BLaER1 (cell line): ENCODE measurements at regions not wholly inside any gene's neighbourhood (a gene's known extent, or its start where the extent isn't known, plus 50 kb on each side); places are given as distances from the start of the nearest gene placed in this dataset.

Experiments used
- H3K27ac ChIP-seq: shearing (Covaris generic); formaldehyde crosslinking; 2 replicates; pipeline ENCODE4 v1.8.1; 2022
- H3K27me3 ChIP-seq: shearing (Covaris generic); formaldehyde crosslinking; 2 replicates; pipeline ENCODE4 v1.8.1; 2022
- H3K36me3 ChIP-seq: shearing (Covaris generic); formaldehyde crosslinking; 2 replicates; pipeline ENCODE4 v1.8.1; 2022
- H3K4me1 ChIP-seq: shearing (Covaris generic); formaldehyde crosslinking; 2 replicates; pipeline ENCODE4 v1.8.1; 2022
- H3K4me2 ChIP-seq: shearing (Covaris generic); formaldehyde crosslinking; 2 replicates; pipeline ENCODE4 v1.8.1; 2022
- H3K4me3 ChIP-seq: shearing (Covaris generic); formaldehyde crosslinking; 2 replicates; pipeline ENCODE4 v1.8.1; 2022
- H3K9ac ChIP-seq: shearing (Covaris generic); formaldehyde crosslinking; 2 replicates; pipeline ENCODE4 v1.8.1; 2022
- H3K9me3 ChIP-seq: shearing (Covaris generic); formaldehyde crosslinking; 2 replicates; pipeline ENCODE4 v1.8.1; 2022
- H4K20me1 ChIP-seq: shearing (Covaris generic); formaldehyde crosslinking; 2 replicates; pipeline ENCODE4 v1.8.1; 2022
- Cebpa-rat ChIP-seq: shearing (Covaris generic); IDR thresholded peaks from 2 replicates; pipeline ENCODE4 v1.8.1; 2022

- Histone ChIP-seq H3K4me3 (no peak overlapping the region), H3K4me1 (peaks cover 6% of the 10 kb centered on the region), H4K20me1 (no peaks in the 10 kb centered on the region), H3K27ac (no peak overlapping the region), H3K9me3 (no peaks in the 10 kb centered on the region), H3K27me3 (no peaks in the 10 kb centered on the region), H3K4me2 (no peak overlapping the region), H3K9ac (no peak overlapping the region), H3K36me3 (no peaks in the 10 kb centered on the region)
- no peak for TF ChIP-seq Cebpa-rat
Measured at GRCh38 chr20:47406849-47407682, 50.6 kb upstream of the ZMYND8 start.

GRCh38 chr20:47411161-47411560 lies 54.7 kb upstream of the ZMYND8 start:
- TF ChIP-seq Cebpa-rat: no peak
- H3K4me2 ChIP-seq: no peak overlapping the region
- H3K4me3 ChIP-seq: no peak overlapping the region
- peaks cover 47% of the 10 kb centered on the region for H3K4me1 ChIP-seq
- H4K20me1 ChIP-seq: no peaks in the 10 kb centered on the region
- H3K9ac ChIP-seq: no peak overlapping the region
- no peaks in the 10 kb centered on the region for H3K9me3 ChIP-seq
- H3K36me3 ChIP-seq: no peaks in the 10 kb centered on the region
- no peaks in the 10 kb centered on the region for H3K27me3 ChIP-seq
- no peak overlapping the region for H3K27ac ChIP-seq

DNA sequence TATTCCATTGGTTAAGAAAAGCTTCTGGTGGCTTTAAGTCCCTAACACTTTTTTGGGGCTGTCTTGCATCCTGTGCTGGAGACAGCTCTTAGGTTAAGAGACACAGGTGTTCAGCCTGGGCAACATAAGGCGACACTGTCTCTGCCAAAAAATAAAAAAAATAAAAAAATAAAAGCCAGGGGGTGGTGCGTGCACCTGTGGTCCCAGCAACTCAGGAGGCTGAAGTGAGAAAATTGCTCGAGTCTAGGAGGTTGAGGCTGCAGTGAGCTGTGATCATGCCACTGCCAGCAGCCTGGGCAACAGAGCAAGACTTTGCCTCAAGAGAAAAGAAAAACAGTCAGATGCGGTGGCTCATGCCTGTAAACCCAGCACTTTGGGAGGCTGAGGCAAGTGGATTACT lies 55.6 kb upstream of the ZMYND8 start:
- no peak for TF ChIP-seq Cebpa-rat
- Histone ChIP-seq H3K36me3 (no peaks in the 10 kb centered on the region), H3K9ac (no peak overlapping the region), H3K4me2 (peak overlapping the region; percentile 39), H3K4me1 (peaks cover 56% of the 10 kb centered on the region), H3K9me3 (no peaks in the 10 kb centered on the region), H3K4me3 (no peak overlapping the region), H3K27me3 (no peaks in the 10 kb centered on the region), H4K20me1 (no peaks in the 10 kb centered on the region), H3K27ac (peak overlapping the region; percentile 18; the same call in 1 of the 2 replicates)

DNA sequence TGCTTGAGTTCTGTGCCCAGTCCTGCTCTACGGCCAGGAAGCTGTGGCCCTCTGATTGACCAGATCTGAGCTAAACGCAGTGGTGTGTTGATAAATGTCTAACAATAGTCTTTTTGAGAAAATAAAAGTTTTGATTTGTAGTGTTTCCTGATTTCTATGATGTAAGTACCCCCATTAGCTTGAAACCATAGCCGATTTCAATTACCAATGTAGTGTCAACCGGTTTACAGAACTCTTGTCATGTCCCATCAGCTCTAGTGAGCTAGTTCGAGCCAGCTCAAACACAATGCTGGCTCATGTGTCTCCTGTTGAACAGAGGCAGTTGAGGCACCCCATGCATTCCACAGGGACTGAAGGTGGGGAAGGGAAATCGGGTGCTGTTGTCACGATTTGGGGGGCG lies 56.7 kb upstream of the ZMYND8 start:
- no peaks in the 10 kb centered on the region for H3K27me3 ChIP-seq
- H4K20me1 ChIP-seq: no peaks in the 10 kb centered on the region
- no peak for TF ChIP-seq Cebpa-rat
- no peaks in the 10 kb centered on the region for H3K36me3 ChIP-seq
- peak overlapping the region; percentile 39 for H3K4me2 ChIP-seq
- H3K27ac ChIP-seq: no peak overlapping the region
- peaks cover 67% of the 10 kb centered on the region for H3K4me1 ChIP-seq
- no peaks in the 10 kb centered on the region for H3K9me3 ChIP-seq
- H3K9ac ChIP-seq: no peak overlapping the region
- no peak overlapping the region for H3K4me3 ChIP-seq

- Histone ChIP-seq H4K20me1 (no peaks in the 10 kb centered on the region), H3K9ac (no peak overlapping the region), H3K4me1 (peaks cover 61% of the 10 kb centered on the region), H3K36me3 (no peaks in the 10 kb centered on the region), H3K4me3 (no peak overlapping the region), H3K27me3 (no peaks in the 10 kb centered on the region), H3K27ac (no peak overlapping the region), H3K9me3 (no peaks in the 10 kb centered on the region), H3K4me2 (peak overlapping the region; percentile 68)
- no peak for TF ChIP-seq Cebpa-rat
Measured at GRCh38 chr20:47417245-47418068, 61.0 kb upstream of the ZMYND8 start.

DNA sequence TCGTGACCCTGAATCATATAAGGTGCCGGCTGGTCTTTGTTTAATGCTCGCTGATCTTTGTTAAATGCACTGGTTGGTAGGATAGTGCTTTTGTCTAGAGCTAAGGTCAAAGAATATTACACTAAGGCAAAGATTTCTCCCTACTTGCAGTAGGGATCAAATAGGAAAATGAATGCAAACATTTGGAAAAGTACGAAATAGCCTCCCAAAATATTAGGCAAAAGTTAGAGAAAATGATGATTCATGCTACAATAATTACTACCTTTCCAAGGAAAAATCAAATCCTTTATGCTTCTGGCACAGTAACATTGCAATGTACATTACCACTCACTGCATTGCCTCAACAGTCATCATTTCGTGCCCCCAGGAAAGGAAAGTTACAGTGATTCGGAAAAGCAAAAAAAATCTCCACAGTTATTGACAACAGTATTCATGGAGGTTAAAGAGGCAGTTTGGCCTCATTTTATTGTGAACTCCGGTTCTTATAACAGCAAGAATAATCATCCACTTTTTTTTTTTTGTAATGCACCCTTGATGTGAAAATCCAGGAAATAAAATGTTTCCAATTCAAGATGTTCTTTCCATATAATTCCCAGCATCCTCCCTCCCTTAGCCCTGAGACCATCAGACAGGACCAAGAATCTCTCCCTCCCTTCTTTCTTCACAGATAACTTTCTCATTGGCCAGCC lies 61.7 kb upstream of the ZMYND8 start:
- H3K9me3 ChIP-seq: no peaks in the 10 kb centered on the region
- no peak for TF ChIP-seq Cebpa-rat
- peak overlapping the region; percentile 68 for H3K4me2 ChIP-seq
- H3K27ac ChIP-seq: no peak overlapping the region
- H3K9ac ChIP-seq: no peak overlapping the region
- H4K20me1 ChIP-seq: no peaks in the 10 kb centered on the region
- H3K4me1 ChIP-seq: peaks cover 53% of the 10 kb centered on the region
- H3K4me3 ChIP-seq: no peak overlapping the region
- no peaks in the 10 kb centered on the region for H3K27me3 ChIP-seq
- H3K36me3 ChIP-seq: no peaks in the 10 kb centered on the region

GRCh38 chr20:47419953-47420514 lies 63.5 kb upstream of the ZMYND8 start:
- Histone ChIP-seq H3K4me2 (no peak overlapping the region), H3K9me3 (no peaks in the 10 kb centered on the region), H3K4me1 (peaks cover 35% of the 10 kb centered on the region), H3K36me3 (no peaks in the 10 kb centered on the region), H3K27me3 (no peaks in the 10 kb centered on the region), H3K4me3 (no peak overlapping the region), H4K20me1 (no peaks in the 10 kb centered on the region), H3K9ac (no peak overlapping the region), H3K27ac (no peak overlapping the region)
- no peak for TF ChIP-seq Cebpa-rat

- Histone ChIP-seq H3K9me3 (peaks cover 4% of the 10 kb centered on the region), H4K20me1 (no peaks in the 10 kb centered on the region), H3K4me2 (no peak overlapping the region), H3K27me3 (no peaks in the 10 kb centered on the region), H3K9ac (no peak overlapping the region), H3K36me3 (no peaks in the 10 kb centered on the region), H3K4me3 (no peak overlapping the region), H3K27ac (no peak overlapping the region), H3K4me1 (peaks cover 25% of the 10 kb centered on the region)
- no peak for TF ChIP-seq Cebpa-rat
Measured at GRCh38 chr20:47421076-47421475, 64.6 kb upstream of the ZMYND8 start.

- TF ChIP-seq Cebpa-rat: no peak
- Histone ChIP-seq H3K36me3 (no peaks in the 10 kb centered on the region), H4K20me1 (no peaks in the 10 kb centered on the region), H3K4me2 (no peak overlapping the region), H3K9ac (no peak overlapping the region), H3K27me3 (no peaks in the 10 kb centered on the region), H3K9me3 (peaks cover 28% of the 10 kb centered on the region), H3K4me1 (peaks cover 9% of the 10 kb centered on the region; the same call in 1 of the 2 replicates), H3K4me3 (no peak overlapping the region), H3K27ac (no peak overlapping the region)
Measured at GRCh38 chr20:47423586-47423985, 67.1 kb upstream of the ZMYND8 start.
